GM23338 (cell line): ENCODE measurements at regions not wholly inside any gene's neighbourhood (a gene's known extent, or its start where the extent isn't known, plus 50 kb on each side); places are given as distances from the start of the nearest gene placed in this dataset.

Experiments
- ATAC-seq: fragments of 200-7000 bp; cut with Tn5 transposase; 3 replicates; pipeline ENCODE4 v1.9.1; 2020
- DNase-seq: peaks from one replicate; pipeline ENCODE4 v3.0.0-alpha.2; 2015; ENCODE audit warnings: low spot score
- H2AFZ ChIP-seq: fragments of 200-600 bp; sonication (generic); 2 replicates; pipeline ENCODE4 v1.8.0; 2016; ENCODE audit warnings: antibody characterized with exemption, mild to moderate bottlenecking, moderate library complexity
- H3F3A ChIP-seq: fragments of 200-600 bp; sonication (generic); replicated peaks from 2 replicates; pipeline ENCODE4 v1.8.0; 2017; ENCODE audit warnings: antibody characterized with exemption, mixed run types, low read depth
- H3K27ac ChIP-seq: fragments of 200-600 bp; sonication (generic); 2 replicates; pipeline ENCODE4 v1.6.1; 2016; ENCODE audit warnings: low read depth
- H3K27me3 ChIP-seq: fragments of 200-600 bp; sonication (generic); 2 replicates; pipeline ENCODE4 v1.8.0; 2016; ENCODE audit warnings: mild to moderate bottlenecking, mixed run types, moderate library complexity; ENCODE audit not compliant: insufficient read depth
- H3K36me3 ChIP-seq: fragments of 200-600 bp; sonication (generic); 2 replicates; pipeline ENCODE4 v1.8.0; 2016; ENCODE audit warnings: mild to moderate bottlenecking; ENCODE audit not compliant: insufficient read depth
- H3K4me1 ChIP-seq: fragments of 200-600 bp; sonication (generic); 2 replicates; pipeline ENCODE4 v1.8.0; 2016; ENCODE audit warnings: mild to moderate bottlenecking, moderate library complexity; ENCODE audit not compliant: insufficient read depth
- H3K4me2 ChIP-seq: fragments of 200-600 bp; sonication (generic); 2 replicates; pipeline ENCODE4 v1.7.1; 2017; ENCODE audit warnings: mixed run types
- H3K4me3 ChIP-seq: fragments of 200-600 bp; sonication (generic); 2 replicates; pipeline ENCODE4 v1.6.1; 2016; ENCODE audit warnings: mixed run types
- H3K79me2 ChIP-seq: fragments of 200-600 bp; sonication (generic); replicated peaks from 2 replicates; pipeline ENCODE4 v1.8.0; 2017; ENCODE audit warnings: mild to moderate bottlenecking; ENCODE audit not compliant: insufficient read depth
- H3K9me2 ChIP-seq: fragments of 200-600 bp; sonication (generic); 2 replicates; pipeline ENCODE4 v1.8.0; 2017; ENCODE audit not compliant: insufficient read depth
- H4K20me1 ChIP-seq: fragments of 200-600 bp; sonication (generic); replicated peaks from 2 replicates; pipeline ENCODE4 v1.8.0; 2017; ENCODE audit warnings: mild to moderate bottlenecking; ENCODE audit not compliant: insufficient read depth
- H3K27ac Mint-ChIP-seq: 2 replicates; pipeline ENCODE4 v1.8.0; 2020; ENCODE audit warnings: inconsistent platforms, mild to moderate bottlenecking, moderate library complexity, mixed read lengths
- H3K27me3 Mint-ChIP-seq: 3 replicates; pipeline ENCODE4 v1.8.0; 2022; ENCODE audit warnings: low read depth, mild to moderate bottlenecking, moderate library complexity, mixed read lengths, inconsistent platforms; ENCODE audit not compliant: insufficient read depth, poor library complexity
- H3K36me3 Mint-ChIP-seq: 3 replicates; pipeline ENCODE4 v1.8.0; 2021; ENCODE audit warnings: low read depth, mild to moderate bottlenecking, inconsistent platforms, moderate library complexity, mixed read lengths
- H3K4me1 Mint-ChIP-seq: 3 replicates; pipeline ENCODE4 v1.8.0; 2020; ENCODE audit warnings: mild to moderate bottlenecking, inconsistent platforms, mixed read lengths
- H3K4me3 Mint-ChIP-seq: 3 replicates; pipeline ENCODE4 v1.8.0; 2021; ENCODE audit warnings: moderate library complexity, mild to moderate bottlenecking, inconsistent platforms, mixed read lengths
- H3K9me3 Mint-ChIP-seq: 3 replicates; pipeline ENCODE4 v1.8.0; 2020; ENCODE audit warnings: moderate library complexity, mild to moderate bottlenecking, inconsistent platforms, mixed read lengths
- CREB1 ChIP-seq: fragments of 250-450 bp; sonication (Bioruptor Pico); IDR thresholded peaks from 2 replicates; pipeline ENCODE4 v1.5.0; 2020; ENCODE audit warnings: low read depth, mild to moderate bottlenecking, moderate library complexity
- ETS1 ChIP-seq: IDR thresholded peaks from 2 replicates; pipeline ENCODE4 v1.6.1; 2016; ENCODE audit warnings: antibody characterized with exemption
- EZH2 ChIP-seq: fragments of 200-600 bp; sonication (generic); IDR thresholded peaks from one replicate; pipeline ENCODE4 v1.8.0; 2017; ENCODE audit warnings: antibody characterized with exemption, mild to moderate bottlenecking, low read depth; ENCODE audit not compliant: unreplicated experiment
- EZH2phosphoT487 ChIP-seq: fragments of 200-600 bp; sonication (generic); IDR thresholded peaks from one replicate; pipeline ENCODE4 v1.8.1; 2018; ENCODE audit warnings: antibody characterized with exemption; ENCODE audit not compliant: unreplicated experiment
- NANOG ChIP-seq: IDR thresholded peaks from 2 replicates; pipeline ENCODE4 v1.6.1; 2016; ENCODE audit warnings: antibody characterized with exemption, borderline replicate concordance
- REST ChIP-seq: IDR thresholded peaks from one replicate; pipeline ENCODE4 v1.6.1; 2018; ENCODE audit warnings: antibody characterized with exemption; ENCODE audit not compliant: unreplicated experiment
- STAT1 ChIP-seq: IDR thresholded peaks from one replicate; pipeline ENCODE4 v1.6.1; 2016; ENCODE audit warnings: antibody characterized with exemption; ENCODE audit not compliant: unreplicated experiment
- ZNF114 ChIP-seq: fragments of 250-450 bp; sonication (Bioruptor Pico); IDR thresholded peaks from 2 replicates; pipeline ENCODE4 v1.5.0; 2020; ENCODE audit warnings: mild to moderate bottlenecking, moderate library complexity

- no peak for TF ChIP-seq REST
These were observed 220.3 kb downstream of the ASCL1 start (continued) for GRCh38 chr12:103177639-103178255.

GRCh38 chr12:103178366-103179080, 221.0 kb downstream of the ASCL1 start:
- no peak overlapping the region for H3K27ac ChIP-seq
- no peaks in the 10 kb centered on the region for H3K4me1 ChIP-seq
- no peaks in the 10 kb centered on the region for H3F3A ChIP-seq
- H3K4me3 ChIP-seq, result no peak overlapping the region
- no peak for TF ChIP-seq ETS1
- ATAC-seq (no peak), DNase-seq (no peak)
- Mint-ChIP-seq H3K27ac (no peak overlapping the region), H3K36me3 (no peaks in the 10 kb centered on the region), H3K4me3 (no peak overlapping the region), H3K9me3 (no peaks in the 10 kb centered on the region), H3K27me3 (peaks cover 3% of the 10 kb centered on the region), H3K4me1 (no peaks in the 10 kb centered on the region)
- H3K79me2 ChIP-seq, result no peaks in the 10 kb centered on the region
- H2AFZ ChIP-seq, result peak overlapping the region; percentile 5; the same call in 1 of the 2 replicates
- no peaks in the 10 kb centered on the region for H3K36me3 ChIP-seq
- H3K9me2 ChIP-seq, result 0 out of 2 replicates have a peak, but pooled peaks cover 8% of the 10 kb centered on the region
- H3K4me2 ChIP-seq, result no peak overlapping the region
- H4K20me1 ChIP-seq, result no peaks in the 10 kb centered on the region
- H3K27me3 ChIP-seq, result no peaks in the 10 kb centered on the region

GRCh38 chr12:103181366-103182152, 224.1 kb downstream of the ASCL1 start:
- H3K4me2 ChIP-seq, result no peak overlapping the region
- H3K27me3 Mint-ChIP-seq, result peaks cover 5% of the 10 kb centered on the region

More at GRCh38 chr12:103181366-103182152, 224.1 kb downstream of the ASCL1 start:
- peaks cover 17% of the 10 kb centered on the region; the same call in 1 of the 2 replicates for H3K9me2 ChIP-seq
- Mint-ChIP-seq H3K4me1 (no peaks in the 10 kb centered on the region), H3K9me3 (no peaks in the 10 kb centered on the region), H3K36me3 (no peaks in the 10 kb centered on the region), H3K4me3 (no peak overlapping the region), H3K27ac (no peak overlapping the region)
- no peaks in the 10 kb centered on the region for H4K20me1 ChIP-seq
- H3K79me2 ChIP-seq, result no peaks in the 10 kb centered on the region
- H3K27me3 ChIP-seq, result no peaks in the 10 kb centered on the region
- H3K36me3 ChIP-seq, result no peaks in the 10 kb centered on the region
- no peaks in the 10 kb centered on the region for H3F3A ChIP-seq
- H3K4me1 ChIP-seq, result no peaks in the 10 kb centered on the region
- no peak for TF ChIP-seq NANOG
- TF ChIP-seq ZNF114, result no peak
- TF ChIP-seq EZH2, result no peak
- TF ChIP-seq CREB1 (CRISPR knock-in tag), result no peak
- TF ChIP-seq EZH2phosphoT487, result no peak
- TF ChIP-seq REST, result no peak
- TF ChIP-seq STAT1, result no peak
- TF ChIP-seq ETS1, result no peak
- H3K4me3 ChIP-seq, result no peak overlapping the region
- no peak overlapping the region for H2AFZ ChIP-seq
- ATAC-seq, result no peak
- no peak for DNase-seq
- H3K27ac ChIP-seq, result no peak overlapping the region
